ENCODE measurements at regions not wholly inside any gene's neighbourhood (a gene's known extent, or its start where the extent isn't known, plus 50 kb on each side); places are given as distances from the start of the nearest gene placed in this dataset.

DNA sequence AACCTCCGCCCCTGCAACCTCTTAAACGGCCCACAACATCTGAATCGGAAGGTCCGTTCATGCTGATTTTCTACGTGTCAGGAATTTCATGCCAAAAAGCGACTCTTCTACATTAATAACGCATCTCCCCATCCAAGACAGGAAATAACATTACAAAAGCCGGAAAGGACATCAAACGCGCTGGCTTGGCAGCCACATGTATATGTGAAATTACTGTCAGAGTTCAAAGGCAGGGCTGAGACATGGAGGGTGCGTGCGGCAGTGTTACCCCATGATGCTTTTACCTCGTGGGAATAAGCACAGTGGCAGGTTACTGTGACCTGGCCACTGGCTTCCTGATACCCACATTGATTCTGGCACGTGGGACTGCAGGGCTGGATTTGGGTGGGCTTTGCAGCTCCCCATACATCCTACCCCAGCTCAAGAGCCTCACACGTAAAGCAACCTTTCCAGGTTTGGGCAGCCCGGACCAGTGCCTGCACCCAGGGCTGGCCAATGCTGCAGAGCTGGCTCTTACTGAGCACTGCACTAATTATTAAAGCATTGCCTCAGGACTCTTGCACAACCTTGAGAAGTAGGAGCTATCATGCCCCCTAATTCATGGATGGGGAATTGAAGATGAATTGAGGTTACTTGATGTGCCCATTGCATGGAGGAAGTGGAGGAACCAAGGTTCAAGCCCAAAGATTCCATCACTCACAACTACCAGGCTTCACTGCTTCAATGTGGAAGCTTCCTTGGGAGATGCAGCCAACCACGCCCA lies 120.6 kb upstream of the FOXF1 start:
- no peak for ATAC-seq
- H3K27me3 ChIP-seq (replicated peaks in 1 of 2; ENCODE audit: control insufficient read depth in 2 of 2, insufficient read depth in 2 of 2, low read length in 1 of 2) = peaks cover 0 to 1% of the 10 kb centered on the region in 2 experiments; a peak in 2 of 4 replicates
- in situ Hi-C loops (cut with MboI) = no loop called here
- H3K27ac ChIP-seq (ENCODE audit: control insufficient read depth, insufficient read depth) = no peak overlapping the region
- SMC1A ChIA-PET (ENCODE audit: uncharacterized antibody, unreplicated experiment) = no interaction called here
- intact Hi-C loops (cut with micrococcal nuclease; ENCODE audit: unreplicated experiment) = no loop called here
- CTCF ChIA-PET = no interaction called here
- H3K4me1 ChIP-seq (ENCODE audit: control insufficient read depth, insufficient read depth, low read length) = no peaks in the 10 kb centered on the region
- DNase-seq (ENCODE audit: low read depth, low spot score) = no peak
- H3K4me2 ChIP-seq (ENCODE audit: control insufficient read depth, insufficient read depth) = no peak overlapping the region
- POLR2A ChIA-PET = no interaction called here
- no peaks in the 10 kb centered on the region for H3K36me3 ChIP-seq (ENCODE audit: control insufficient read depth in 2 of 2, insufficient read depth in 2 of 2, low read length in 1 of 2)
- no peak overlapping the region for H3K9ac ChIP-seq (ENCODE audit: control insufficient read depth, insufficient read depth, low read length)
- 30% methylated on average over 17 of the region's 17 CpGs for WGBS (ENCODE audit: insufficient coverage, insufficient replicate concordance, low lambda C conversion rate, missing lambda C conversion rate)
- no peak for FAIRE-seq
- H3K9me3 ChIP-seq (replicated peaks; ENCODE audit: control insufficient read depth, insufficient read depth, low read length) = no peaks in the 10 kb centered on the region
- no peaks in the 10 kb centered on the region for H4K20me1 ChIP-seq (ENCODE audit: control insufficient read depth, insufficient read depth)
- no peak overlapping the region for H3K4me3 ChIP-seq
- H3K79me2 ChIP-seq (ENCODE audit: control insufficient read depth, insufficient read depth, low read length) = no peaks in the 10 kb centered on the region
- BruUV-seq (replicated peaks) = no TSS peak
- no peak overlapping the region for H2AFZ ChIP-seq (ENCODE audit: control insufficient read depth, low read depth, low read length)
- no peak for TF ChIP-seq SMAD5 (IDR thresholded peaks at IDR 0.05; ENCODE audit: low read depth)
- no peak for TF ChIP-seq REST (IDR thresholded peaks at IDR 0.05; ENCODE audit: low read depth, low read length)
- RAD21 ChIA-PET (ENCODE audit: unreplicated experiment) = no interaction called here

- 0% methylated on average over 1 of the region's 1 CpG for WGBS (ENCODE audit: insufficient coverage, insufficient replicate concordance, low lambda C conversion rate, missing lambda C conversion rate)
- peaks cover 0 to 1% of the 10 kb centered on the region in 2 experiments; a peak in 2 of 4 replicates for H3K27me3 ChIP-seq (replicated peaks in 1 of 2; ENCODE audit: control insufficient read depth in 2 of 2, insufficient read depth in 2 of 2, low read length in 1 of 2)
- intact Hi-C loops (cut with micrococcal nuclease; ENCODE audit: unreplicated experiment) (no loop called here), in situ Hi-C loops (cut with MboI) (no loop called here)
- no peak for FAIRE-seq
- no TSS peak for BruUV-seq (replicated peaks)
- ChIA-PET SMC1A (ENCODE audit: uncharacterized antibody, unreplicated experiment) (no interaction called here), CTCF (interaction anchor here (0.7 kb wide), 1 partner anchor 19 kb away, joined by 3 read pairs; no protein-coding TSS in a partner anchor), RAD21 (ENCODE audit: unreplicated experiment) (no interaction called here), POLR2A (no interaction called here)
- no peak overlapping the region for H3K9ac ChIP-seq (ENCODE audit: control insufficient read depth, insufficient read depth, low read length)
- H3K79me2 ChIP-seq (ENCODE audit: control insufficient read depth, insufficient read depth, low read length) = no peaks in the 10 kb centered on the region
- H3K27ac ChIP-seq (ENCODE audit: control insufficient read depth, insufficient read depth) = no peak overlapping the region
- no peaks in the 10 kb centered on the region for H3K36me3 ChIP-seq (ENCODE audit: control insufficient read depth in 2 of 2, insufficient read depth in 2 of 2, low read length in 1 of 2)
- no peaks in the 10 kb centered on the region for H3K9me3 ChIP-seq (replicated peaks; ENCODE audit: control insufficient read depth, insufficient read depth, low read length)
- H3K4me1 ChIP-seq (ENCODE audit: control insufficient read depth, insufficient read depth, low read length) = no peaks in the 10 kb centered on the region
- H4K20me1 ChIP-seq (ENCODE audit: control insufficient read depth, insufficient read depth) = no peaks in the 10 kb centered on the region
- DNase-seq (ENCODE audit: low read depth, low spot score) = no peak
- H3K4me3 ChIP-seq = no peak overlapping the region
- no peak overlapping the region for H3K4me2 ChIP-seq (ENCODE audit: control insufficient read depth, insufficient read depth)
- no peak for ATAC-seq
- no peak for TF ChIP-seq NFYA (IDR thresholded peaks at IDR 0.05; ENCODE audit: borderline replicate concordance, low read depth, low read length)
- TF ChIP-seq ZNF622 (IDR thresholded peaks at IDR 0.05) = no peak
- TF ChIP-seq, protein P1, sequence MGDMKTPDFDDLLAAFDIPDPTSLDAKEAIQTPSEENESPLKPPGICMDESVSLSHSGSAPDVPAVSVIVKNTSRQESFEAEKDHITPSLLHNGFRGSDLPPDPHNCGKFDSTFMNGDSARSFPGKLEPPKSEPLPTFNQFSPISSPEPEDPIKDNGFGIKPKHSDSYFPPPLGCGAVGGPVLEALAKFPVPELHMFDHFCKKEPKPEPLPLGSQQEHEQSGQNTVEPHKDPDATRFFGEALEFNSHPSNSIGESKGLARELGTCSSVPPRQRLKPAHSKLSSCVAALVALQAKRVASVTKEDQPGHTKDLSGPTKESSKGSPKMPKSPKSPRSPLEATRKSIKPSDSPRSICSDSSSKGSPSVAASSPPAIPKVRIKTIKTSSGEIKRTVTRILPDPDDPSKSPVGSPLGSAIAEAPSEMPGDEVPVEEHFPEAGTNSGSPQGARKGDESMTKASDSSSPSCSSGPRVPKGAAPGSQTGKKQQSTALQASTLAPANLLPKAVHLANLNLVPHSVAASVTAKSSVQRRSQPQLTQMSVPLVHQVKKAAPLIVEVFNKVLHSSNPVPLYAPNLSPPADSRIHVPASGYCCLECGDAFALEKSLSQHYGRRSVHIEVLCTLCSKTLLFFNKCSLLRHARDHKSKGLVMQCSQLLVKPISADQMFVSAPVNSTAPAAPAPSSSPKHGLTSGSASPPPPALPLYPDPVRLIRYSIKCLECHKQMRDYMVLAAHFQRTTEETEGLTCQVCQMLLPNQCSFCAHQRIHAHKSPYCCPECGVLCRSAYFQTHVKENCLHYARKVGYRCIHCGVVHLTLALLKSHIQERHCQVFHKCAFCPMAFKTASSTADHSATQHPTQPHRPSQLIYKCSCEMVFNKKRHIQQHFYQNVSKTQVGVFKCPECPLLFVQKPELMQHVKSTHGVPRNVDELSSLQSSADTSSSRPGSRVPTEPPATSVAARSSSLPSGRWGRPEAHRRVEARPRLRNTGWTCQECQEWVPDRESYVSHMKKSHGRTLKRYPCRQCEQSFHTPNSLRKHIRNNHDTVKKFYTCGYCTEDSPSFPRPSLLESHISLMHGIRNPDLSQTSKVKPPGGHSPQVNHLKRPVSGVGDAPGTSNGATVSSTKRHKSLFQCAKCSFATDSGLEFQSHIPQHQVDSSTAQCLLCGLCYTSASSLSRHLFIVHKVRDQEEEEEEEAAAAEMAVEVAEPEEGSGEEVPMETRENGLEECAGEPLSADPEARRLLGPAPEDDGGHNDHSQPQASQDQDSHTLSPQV (IDR thresholded peaks at IDR 0.05) = no peak
- TF ChIP-seq RAD51 (IDR thresholded peaks at IDR 0.05) = no peak
- H2AFZ ChIP-seq (ENCODE audit: control insufficient read depth, low read depth, low read length) = no peak overlapping the region
These were observed 120.0 kb upstream of the FOXF1 start for GRCh38 chr16:86390335-86390734.

Data from GM12878 (cell line).